Right atrium auricular region (tissue), 2 donors: ENCODE measurements at regions not wholly inside any gene's neighbourhood (a gene's known extent, or its start where the extent isn't known, plus 50 kb on each side); places are given as distances from the start of the nearest gene placed in this dataset.

Experiments
- DNase-seq: peaks from one replicate; pipeline ENCODE4 v3.0.0-alpha.2; 2019; ENCODE audit warnings: low spot score
- H3K27ac ChIP-seq, 2 donors: fragments of 200-600 bp; sonication (generic); 1 replicate in 1 of 2; 2 replicates in 1 of 2; pipeline ENCODE4 v1.5.1; 2016 to 2019
- H3K27me3 ChIP-seq, 2 donors: fragments of 200-600 bp; sonication (generic); one replicate each; pipeline versions ENCODE4 v1.5.1 to v1.6.0; 2017 to 2019
- H3K36me3 ChIP-seq: fragments of 200-600 bp; sonication (generic); one replicate; pipeline ENCODE4 v1.5.1; 2016
- H3K4me1 ChIP-seq, 2 donors: fragments of 200-600 bp; sonication (generic); one replicate each; pipeline versions ENCODE4 v1.5.1 to v1.6.0; 2017 to 2019
- H3K4me3 ChIP-seq, 2 donors: fragments of 200-600 bp; sonication (generic); 1 replicate in 1 of 2; 2 replicates in 1 of 2; pipeline ENCODE4 v1.5.1; 2017 to 2019; ENCODE audit warnings: mild to moderate bottlenecking in 1 of 2, moderate library complexity in 1 of 2
- H3K9me3 ChIP-seq, 2 donors: fragments of 200-600 bp; sonication (generic); one replicate each; pipeline ENCODE4 v1.5.1; 2019
- TF ChIP-seq, protein P1 (sequence below), 2 donors: fragments of 200-600 bp; sonication (generic); IDR thresholded peaks; one replicate each; pipeline ENCODE4 v1.5.1; 2019; ENCODE audit warnings: antibody characterized with exemption in 2 of 2

DNA sequence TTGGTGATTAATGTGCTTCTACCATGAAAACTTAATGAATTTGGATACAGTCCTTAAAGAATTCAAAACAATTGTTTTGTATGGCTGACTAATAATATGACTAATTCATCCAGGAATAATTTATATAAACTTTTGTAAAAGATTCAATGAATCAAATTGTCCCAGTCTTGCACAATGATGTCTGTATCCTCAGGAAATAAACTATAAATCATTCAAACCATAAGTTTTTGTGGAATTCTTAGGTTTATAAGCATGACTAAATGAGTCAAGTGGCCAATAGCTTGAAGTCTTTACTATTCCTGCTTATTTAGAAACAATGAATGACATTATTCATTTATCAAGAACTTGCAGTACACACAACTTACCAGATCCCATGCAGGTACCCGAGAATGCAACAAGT lies 935.0 kb upstream of the INTU start:
- H3K36me3 ChIP-seq: no peaks in the 10 kb centered on the region
- no peaks in the 10 kb centered on the region for H3K27me3 ChIP-seq
- no peaks in the 10 kb centered on the region for H3K9me3 ChIP-seq
- no peak for DNase-seq
- TF ChIP-seq, protein P1, sequence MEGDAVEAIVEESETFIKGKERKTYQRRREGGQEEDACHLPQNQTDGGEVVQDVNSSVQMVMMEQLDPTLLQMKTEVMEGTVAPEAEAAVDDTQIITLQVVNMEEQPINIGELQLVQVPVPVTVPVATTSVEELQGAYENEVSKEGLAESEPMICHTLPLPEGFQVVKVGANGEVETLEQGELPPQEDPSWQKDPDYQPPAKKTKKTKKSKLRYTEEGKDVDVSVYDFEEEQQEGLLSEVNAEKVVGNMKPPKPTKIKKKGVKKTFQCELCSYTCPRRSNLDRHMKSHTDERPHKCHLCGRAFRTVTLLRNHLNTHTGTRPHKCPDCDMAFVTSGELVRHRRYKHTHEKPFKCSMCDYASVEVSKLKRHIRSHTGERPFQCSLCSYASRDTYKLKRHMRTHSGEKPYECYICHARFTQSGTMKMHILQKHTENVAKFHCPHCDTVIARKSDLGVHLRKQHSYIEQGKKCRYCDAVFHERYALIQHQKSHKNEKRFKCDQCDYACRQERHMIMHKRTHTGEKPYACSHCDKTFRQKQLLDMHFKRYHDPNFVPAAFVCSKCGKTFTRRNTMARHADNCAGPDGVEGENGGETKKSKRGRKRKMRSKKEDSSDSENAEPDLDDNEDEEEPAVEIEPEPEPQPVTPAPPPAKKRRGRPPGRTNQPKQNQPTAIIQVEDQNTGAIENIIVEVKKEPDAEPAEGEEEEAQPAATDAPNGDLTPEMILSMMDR (IDR thresholded peaks at IDR 0.05): no peak
- no peak overlapping the region for H3K27ac ChIP-seq
- H3K4me3 ChIP-seq: no peak overlapping the region
- H3K4me1 ChIP-seq: peaks cover 0 to 8% of the 10 kb centered on the region in 2 donors

DNA sequence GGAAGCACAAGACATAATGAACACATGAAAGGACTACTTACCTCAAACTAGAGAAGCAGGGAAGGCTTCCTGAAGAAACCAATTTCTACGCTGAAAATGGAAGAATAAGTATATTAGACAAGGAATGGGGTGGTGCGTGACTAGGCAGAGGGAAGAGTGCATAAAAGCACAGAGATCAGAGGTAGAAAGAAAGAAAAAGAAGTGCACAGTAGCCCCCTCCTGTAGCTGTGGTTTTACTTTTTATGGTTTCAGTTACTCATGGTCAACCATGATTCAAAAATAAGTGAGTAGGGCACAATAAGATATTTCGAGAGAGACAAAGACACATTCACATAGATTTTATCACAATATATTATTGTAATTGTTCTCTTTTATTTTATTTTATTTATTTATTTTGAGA lies 934.5 kb upstream of the INTU start:
- Histone ChIP-seq H3K4me1 (peaks cover 0 to 8% of the 10 kb centered on the region in 2 donors), H3K27me3 (no peaks in the 10 kb centered on the region), H3K9me3 (no peaks in the 10 kb centered on the region), H3K36me3 (no peaks in the 10 kb centered on the region), H3K4me3 (no peak overlapping the region), H3K27ac (no peak overlapping the region)
- DNase-seq: no peak
- TF ChIP-seq, protein P1 (IDR thresholded peaks at IDR 0.05): no peak

DNA sequence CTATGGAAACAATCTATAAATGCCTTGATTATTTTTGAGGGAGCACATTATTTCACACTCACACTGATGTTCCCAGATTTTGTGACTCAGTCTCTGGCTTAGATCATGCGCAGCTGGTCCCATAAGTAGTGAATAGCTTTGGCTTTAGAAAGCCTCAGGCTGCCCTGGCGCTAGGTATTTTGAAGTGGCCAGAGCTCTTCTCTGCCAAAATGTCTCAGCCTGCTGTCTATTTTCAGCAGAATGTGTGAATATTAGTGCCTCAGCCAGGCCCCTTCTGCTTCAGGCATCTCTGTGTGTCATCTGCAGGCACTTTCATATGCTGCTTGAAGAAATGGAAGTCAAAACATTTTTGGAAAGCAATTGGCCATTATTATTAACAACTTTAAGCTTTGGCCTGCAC lies 931.0 kb upstream of the INTU start:
- Histone ChIP-seq H3K4me3 (no peak overlapping the region), H3K27me3 (no peaks in the 10 kb centered on the region), H3K36me3 (no peaks in the 10 kb centered on the region), H3K27ac (peak overlapping the region in 1 of 2 donors; percentile 17), H3K4me1 (peaks cover 0 to 8% of the 10 kb centered on the region in 2 donors), H3K9me3 (no peaks in the 10 kb centered on the region)
- TF ChIP-seq, protein P1 (IDR thresholded peaks at IDR 0.05): no peak
- no peak for DNase-seq

DNA sequence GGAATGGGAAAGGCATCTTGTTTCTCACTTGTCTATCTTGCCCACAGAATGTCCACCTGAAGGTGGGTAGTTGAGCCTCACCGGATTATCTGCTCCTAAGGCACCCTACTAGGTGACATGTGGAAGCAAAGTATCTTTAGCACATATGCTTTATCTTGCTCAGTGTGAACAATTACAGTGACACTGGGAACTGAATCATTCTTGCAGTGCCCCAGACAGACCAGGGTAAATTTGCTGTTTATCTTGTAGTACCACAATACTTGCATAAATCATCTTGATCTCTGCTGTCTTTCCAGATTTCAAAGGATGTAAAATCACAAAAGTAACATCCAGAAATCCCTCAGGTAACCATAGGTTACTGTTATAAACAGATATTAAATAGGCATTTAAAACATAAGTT lies 930.0 kb upstream of the INTU start:
- no peaks in the 10 kb centered on the region for H3K27me3 ChIP-seq

DNA sequence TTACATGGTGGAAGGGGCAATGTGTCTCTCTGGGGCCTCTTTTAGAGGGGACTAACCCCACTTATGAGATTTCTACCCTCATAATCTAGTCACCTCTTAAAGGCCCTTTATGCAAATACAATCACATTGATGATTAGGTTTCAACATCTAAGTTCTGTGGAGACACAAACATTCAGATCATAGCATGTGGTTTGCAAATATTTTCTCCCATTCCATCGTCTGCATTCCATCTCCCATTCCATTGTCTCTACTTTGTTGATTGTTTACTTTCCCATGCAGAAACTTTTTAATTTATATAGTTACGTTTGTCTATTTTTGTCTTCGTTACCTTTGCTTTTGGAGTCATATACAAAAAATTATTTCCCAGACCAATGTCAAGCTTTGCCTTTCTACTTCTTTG lies 927.5 kb upstream of the INTU start:
- no peak overlapping the region for H3K4me3 ChIP-seq
- DNase-seq: no peak
- peaks cover 0 to 8% of the 10 kb centered on the region in 2 donors for H3K4me1 ChIP-seq
- H3K27me3 ChIP-seq: no peaks in the 10 kb centered on the region
- no peaks in the 10 kb centered on the region for H3K9me3 ChIP-seq
- no peaks in the 10 kb centered on the region for H3K36me3 ChIP-seq
- H3K27ac ChIP-seq: no peak overlapping the region
- TF ChIP-seq, protein P1 (IDR thresholded peaks at IDR 0.05): no peak

More for the DNA sequence above, 930.0 kb upstream of the INTU start:
- Histone ChIP-seq H3K27ac (peak overlapping the region in 1 of 2 donors; percentile 17), H3K4me3 (no peak overlapping the region), H3K4me1 (peaks cover 0 to 8% of the 10 kb centered on the region in 2 donors), H3K36me3 (no peaks in the 10 kb centered on the region), H3K9me3 (no peaks in the 10 kb centered on the region)
- DNase-seq: no peak
- TF ChIP-seq, protein P1 (IDR thresholded peaks at IDR 0.05): no peak

DNA sequence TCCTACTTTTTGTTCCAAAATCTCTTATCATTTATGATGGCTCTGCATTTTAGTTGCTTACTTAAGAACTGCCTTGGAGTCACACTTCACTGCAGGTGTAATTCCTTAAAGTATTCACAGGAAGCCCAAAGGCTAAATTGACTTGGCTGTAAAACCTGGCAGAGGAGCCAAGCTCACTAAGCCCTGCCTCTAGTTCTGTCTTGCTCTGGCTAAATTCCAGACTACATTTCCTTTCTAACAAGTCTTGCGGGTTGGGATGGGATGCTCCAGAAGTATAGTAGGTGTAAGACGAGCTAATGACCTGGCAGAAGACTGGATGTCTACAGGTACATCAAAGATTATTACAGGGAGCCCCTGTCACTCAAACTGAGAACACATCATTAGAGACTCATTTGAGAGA lies 924.0 kb upstream of the INTU start:
- H3K9me3 ChIP-seq: no peaks in the 10 kb centered on the region
- TF ChIP-seq, protein P1 (IDR thresholded peaks at IDR 0.05): no peak
- peaks cover 0 to under 1% of the 10 kb centered on the region in 2 donors for H3K4me1 ChIP-seq
- H3K27me3 ChIP-seq: no peaks in the 10 kb centered on the region
- no peaks in the 10 kb centered on the region for H3K36me3 ChIP-seq
- DNase-seq: no peak
- no peak overlapping the region for H3K27ac ChIP-seq
- no peak overlapping the region for H3K4me3 ChIP-seq
